ENCODE measurements at regions not wholly inside any gene's neighbourhood (a gene's known extent, or its start where the extent isn't known, plus 50 kb on each side); places are given as distances from the start of the nearest gene placed in this dataset.

- Mint-ChIP-seq H3K27ac (no peak overlapping the region), H3K36me3 (no peaks in the 10 kb centered on the region), H3K4me3 (no peak overlapping the region), H3K4me1 (no peaks in the 10 kb centered on the region), H3K27me3 (no peaks in the 10 kb centered on the region), H3K9me3 (peaks cover 7% of the 10 kb centered on the region in 2 donors)
- DNase-seq (no peak), ATAC-seq (replicated peaks) (no peak)
These were observed 1237.5 kb downstream of the AMY1C start for GRCh38 chr1:104987210-104987609.

- no peak overlapping the region for H3K4me3 Mint-ChIP-seq
- no peak for ATAC-seq (replicated peaks)
- H3K27me3 Mint-ChIP-seq: no peaks in the 10 kb centered on the region
- peaks cover 7% of the 10 kb centered on the region in 2 donors for H3K9me3 Mint-ChIP-seq
- H3K4me1 Mint-ChIP-seq: no peaks in the 10 kb centered on the region
- H3K36me3 Mint-ChIP-seq: no peaks in the 10 kb centered on the region
- no peak for DNase-seq
- H3K27ac Mint-ChIP-seq: no peak overlapping the region
These were observed 1239.3 kb downstream of the AMY1C start for GRCh38 chr1:104989012-104989411.

- Mint-ChIP-seq H3K36me3 (no peaks in the 10 kb centered on the region), H3K4me1 (no peaks in the 10 kb centered on the region), H3K9me3 (peaks cover 0 to 1% of the 10 kb centered on the region in 2 donors), H3K27me3 (no peaks in the 10 kb centered on the region), H3K4me3 (no peak overlapping the region), H3K27ac (no peak overlapping the region)
- DNase-seq (no peak), ATAC-seq (replicated peaks) (no peak)
These were observed 1242.0 kb downstream of the AMY1C start for GRCh38 chr1:104991702-104992101.

- H3K4me1 Mint-ChIP-seq: no peaks in the 10 kb centered on the region
- no peak overlapping the region for H3K4me3 Mint-ChIP-seq
- ATAC-seq (replicated peaks): no peak
- no peak for DNase-seq
- H3K36me3 Mint-ChIP-seq: no peaks in the 10 kb centered on the region
- H3K9me3 Mint-ChIP-seq: peaks cover 0 to 3% of the 10 kb centered on the region in 2 donors
- H3K27ac Mint-ChIP-seq: no peak overlapping the region
- H3K27me3 Mint-ChIP-seq: no peaks in the 10 kb centered on the region
These were observed 1251.1 kb downstream of the AMY1C start for GRCh38 chr1:105000793-105001192.

GRCh38 chr1:105004515-105004914 lies 1254.8 kb downstream of the AMY1C start:
- no peaks in the 10 kb centered on the region for H3K4me1 Mint-ChIP-seq
- no peak for DNase-seq
- H3K36me3 Mint-ChIP-seq: no peaks in the 10 kb centered on the region
- peaks cover 0 to 3% of the 10 kb centered on the region in 2 donors for H3K9me3 Mint-ChIP-seq
- no peak for ATAC-seq (replicated peaks)
- H3K27me3 Mint-ChIP-seq: no peaks in the 10 kb centered on the region
- H3K4me3 Mint-ChIP-seq: no peak overlapping the region
- no peak overlapping the region for H3K27ac Mint-ChIP-seq

GRCh38 chr1:105005594-105006195 lies 1256.0 kb downstream of the AMY1C start:
- no peaks in the 10 kb centered on the region for H3K36me3 Mint-ChIP-seq
- H3K9me3 Mint-ChIP-seq: peaks cover 0 to 3% of the 10 kb centered on the region in 2 donors
- ATAC-seq (replicated peaks): no peak
- DNase-seq: no peak
- no peak overlapping the region for H3K27ac Mint-ChIP-seq
- H3K27me3 Mint-ChIP-seq: no peaks in the 10 kb centered on the region
- H3K4me3 Mint-ChIP-seq: no peak overlapping the region
- no peaks in the 10 kb centered on the region for H3K4me1 Mint-ChIP-seq

GRCh38 chr1:105017587-105017986 lies 1267.9 kb downstream of the AMY1C start:
- DNase-seq (no peak), ATAC-seq (replicated peaks) (no peak)
- H3K4me1 Mint-ChIP-seq: no peaks in the 10 kb centered on the region
- no peak overlapping the region for H3K4me3 Mint-ChIP-seq
- H3K27ac Mint-ChIP-seq: no peak overlapping the region
- H3K9me3 Mint-ChIP-seq: no peaks in the 10 kb centered on the region
- H3K36me3 Mint-ChIP-seq: no peaks in the 10 kb centered on the region
- H3K27me3 Mint-ChIP-seq: no peaks in the 10 kb centered on the region

GRCh38 chr1:105023719-105024118 lies 1274.0 kb downstream of the AMY1C start:
- H3K27me3 Mint-ChIP-seq: no peaks in the 10 kb centered on the region
- no peak overlapping the region for H3K27ac Mint-ChIP-seq
- ATAC-seq (replicated peaks) (no peak), DNase-seq (no peak)
- no peaks in the 10 kb centered on the region for H3K4me1 Mint-ChIP-seq
- no peaks in the 10 kb centered on the region for H3K36me3 Mint-ChIP-seq
- H3K4me3 Mint-ChIP-seq: no peak overlapping the region
- no peaks in the 10 kb centered on the region for H3K9me3 Mint-ChIP-seq

- Mint-ChIP-seq H3K4me3 (no peak overlapping the region), H3K4me1 (no peaks in the 10 kb centered on the region), H3K27me3 (no peaks in the 10 kb centered on the region), H3K36me3 (no peaks in the 10 kb centered on the region), H3K27ac (no peak overlapping the region), H3K9me3 (no peaks in the 10 kb centered on the region)
- DNase-seq (no peak), ATAC-seq (replicated peaks) (peak in 1 of 2 donors; percentile 38)
These were observed 1278.3 kb downstream of the AMY1C start for GRCh38 chr1:105027838-105028471.

- Mint-ChIP-seq H3K4me3 (no peak overlapping the region), H3K36me3 (no peaks in the 10 kb centered on the region), H3K27ac (no peak overlapping the region), H3K9me3 (peaks cover 0 to 7% of the 10 kb centered on the region in 2 donors), H3K4me1 (no peaks in the 10 kb centered on the region), H3K27me3 (no peaks in the 10 kb centered on the region)
- no peak for ATAC-seq (replicated peaks)
- no peak for DNase-seq
These were observed 1322.7 kb downstream of the AMY1C start for GRCh38 chr1:105072446-105072845.

- no peaks in the 10 kb centered on the region for H3K36me3 Mint-ChIP-seq
- peaks cover 0 to 6% of the 10 kb centered on the region in 2 donors for H3K9me3 Mint-ChIP-seq
- ATAC-seq (replicated peaks): no peak
These were observed 1323.2 kb downstream of the AMY1C start for GRCh38 chr1:105072850-105073249.

GRCh38 chr1:105073660-105074059 lies 1324.0 kb downstream of the AMY1C start:
- Mint-ChIP-seq H3K27ac (no peak overlapping the region), H3K9me3 (peaks cover 0 to 6% of the 10 kb centered on the region in 2 donors), H3K4me1 (no peaks in the 10 kb centered on the region), H3K27me3 (no peaks in the 10 kb centered on the region), H3K36me3 (no peaks in the 10 kb centered on the region), H3K4me3 (no peak overlapping the region)
- ATAC-seq (replicated peaks): no peak
- DNase-seq: no peak

More at GRCh38 chr1:105072850-105073249, 1323.2 kb downstream of the AMY1C start:
- Mint-ChIP-seq H3K27me3 (no peaks in the 10 kb centered on the region), H3K27ac (no peak overlapping the region), H3K4me3 (no peak overlapping the region), H3K4me1 (no peaks in the 10 kb centered on the region)
- no peak for DNase-seq

GRCh38 chr1:105083611-105084010 lies 1333.9 kb downstream of the AMY1C start:
- Mint-ChIP-seq H3K27me3 (no peaks in the 10 kb centered on the region), H3K4me1 (no peaks in the 10 kb centered on the region)
- ATAC-seq (replicated peaks): no peak

GRCh38 chr1:105087506-105087905 lies 1337.8 kb downstream of the AMY1C start:
- H3K27me3 Mint-ChIP-seq: no peaks in the 10 kb centered on the region
- H3K36me3 Mint-ChIP-seq: no peaks in the 10 kb centered on the region
- DNase-seq (no peak), ATAC-seq (replicated peaks) (no peak)
- H3K9me3 Mint-ChIP-seq: no peaks in the 10 kb centered on the region
- no peaks in the 10 kb centered on the region for H3K4me1 Mint-ChIP-seq
- no peak overlapping the region for H3K27ac Mint-ChIP-seq
- no peak overlapping the region for H3K4me3 Mint-ChIP-seq

More at GRCh38 chr1:105083611-105084010, 1333.9 kb downstream of the AMY1C start:
- H3K4me3 Mint-ChIP-seq: no peak overlapping the region
- DNase-seq: no peak
- no peaks in the 10 kb centered on the region for H3K9me3 Mint-ChIP-seq
- no peaks in the 10 kb centered on the region for H3K36me3 Mint-ChIP-seq
- no peak overlapping the region for H3K27ac Mint-ChIP-seq

GRCh38 chr1:105088166-105088565 lies 1338.5 kb downstream of the AMY1C start:
- Mint-ChIP-seq H3K9me3 (peaks cover 0 to under 1% of the 10 kb centered on the region in 2 donors), H3K36me3 (no peaks in the 10 kb centered on the region), H3K27me3 (no peaks in the 10 kb centered on the region), H3K4me1 (no peaks in the 10 kb centered on the region), H3K4me3 (no peak overlapping the region), H3K27ac (no peak overlapping the region)
- ATAC-seq (replicated peaks) (no peak), DNase-seq (no peak)

Data from stimulated activated naive B cell treated with anti-CD40 and anti-IgM and Interleukin-4, amounts not matched to agents 10 μg/mL and 1 μg/mL and 100 μg/mL, for 72 hours (primary cell).